Activated CD8-positive, alpha-beta memory T cell treated with anti-CD3 and anti-CD28 coated beads, Interleukin-2, amount 50 U/mL, for 4 hours (primary cell): ENCODE measurements at regions not wholly inside any gene's neighbourhood (a gene's known extent, or its start where the extent isn't known, plus 50 kb on each side); places are given as distances from the start of the nearest gene placed in this dataset.
"Not testable (repeated sequence)": the region's sequence is repeated elsewhere in the genome, so short reads cannot be mapped to it uniquely, and the experiment has no call there.

ENCODE experiments used
- DNase-seq: peaks from one replicate; pipeline ENCODE4 v3.0.0-alpha.2; 2020

GRCh38 chr4:24195991-24196736 is 306.3 kb upstream of the PPARGC1A start:
- no peak for DNase-seq

- no peak for DNase-seq
These were observed 302.3 kb upstream of the PPARGC1A start for GRCh38 chr4:24192018-24192641.

DNA sequence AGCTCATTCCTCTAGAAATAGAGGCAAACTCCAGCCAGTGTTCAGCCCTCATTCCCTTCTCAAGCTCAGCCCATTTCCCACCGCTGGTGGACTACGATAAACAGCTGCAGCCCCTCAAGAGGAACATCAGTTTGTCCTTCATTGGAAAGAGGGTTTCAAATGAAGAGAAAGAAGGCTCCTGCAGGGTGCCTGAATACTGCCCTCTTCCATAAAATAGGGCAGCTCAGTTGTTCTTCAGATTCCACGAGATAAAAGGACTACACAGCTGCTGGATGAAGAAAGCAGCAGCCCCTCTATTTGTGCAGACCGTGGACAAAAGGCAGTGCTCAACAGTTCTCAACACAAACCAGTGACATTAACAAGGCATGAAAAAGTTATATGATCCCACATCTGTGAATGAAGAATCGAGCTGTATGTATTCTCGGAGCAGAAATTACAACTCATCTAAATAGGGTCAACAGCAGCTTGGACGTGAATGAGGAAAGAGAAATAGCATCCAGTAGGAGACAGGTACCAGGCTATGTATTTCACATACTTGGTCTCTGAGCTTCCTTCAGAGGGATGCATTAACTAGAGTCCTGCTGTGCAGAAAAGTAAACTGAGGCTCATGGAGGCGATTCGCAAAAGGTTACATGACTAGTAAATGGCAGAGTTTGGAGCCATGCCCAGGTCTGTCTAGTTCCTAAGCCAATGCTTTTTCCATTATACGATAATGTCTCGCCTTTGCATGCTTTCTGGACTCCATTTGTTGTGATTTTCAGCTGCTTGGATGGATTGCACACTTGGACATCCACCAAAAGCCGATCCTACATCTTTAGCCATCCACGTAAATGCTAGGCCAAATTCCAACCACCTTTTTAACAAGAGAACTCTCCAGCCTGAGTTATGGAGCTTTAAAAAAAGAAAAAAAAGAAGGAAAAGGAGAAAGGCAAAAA is 301.2 kb upstream of the PPARGC1A start:
- DNase-seq = no peak

DNA sequence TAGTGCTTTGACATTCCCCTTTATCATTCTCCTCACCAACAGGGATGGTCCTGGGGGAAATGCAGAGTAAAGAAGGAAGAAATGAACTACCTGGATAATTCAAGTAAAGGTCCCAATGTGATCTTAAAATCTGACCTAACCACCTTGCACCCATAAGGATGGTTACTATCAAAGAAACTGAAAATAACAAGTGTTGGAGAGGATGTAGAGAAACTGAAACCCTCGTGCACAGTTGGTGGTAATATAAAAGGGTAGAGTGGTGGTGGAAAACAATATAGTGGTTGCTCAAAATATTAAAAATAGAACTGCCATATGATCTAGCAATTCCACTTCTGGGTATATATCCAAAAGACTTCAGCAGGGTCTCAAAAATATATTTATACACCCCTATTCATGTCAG is 298.6 kb upstream of the PPARGC1A start:
- no peak for DNase-seq

DNA sequence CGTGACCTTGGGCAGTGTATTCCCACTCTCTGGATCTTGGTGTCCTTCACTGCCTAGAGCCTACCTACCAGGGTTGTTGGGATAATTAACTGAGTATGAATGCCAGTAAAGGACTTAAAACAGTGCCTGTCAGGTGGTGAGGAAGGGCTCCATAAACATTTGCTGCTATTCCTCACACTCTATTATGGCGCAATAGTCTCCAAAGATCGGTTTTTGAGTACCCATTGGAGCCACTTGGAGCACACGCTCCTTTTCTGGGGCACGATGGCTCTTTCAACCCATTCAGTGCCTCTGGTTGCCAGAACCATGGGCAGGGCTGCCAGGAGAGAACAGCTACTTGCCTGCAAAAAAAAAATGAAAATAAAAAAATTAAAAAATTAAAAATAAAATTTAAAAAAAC is 296.6 kb upstream of the PPARGC1A start:
- DNase-seq = no peak

GRCh38 chr4:24181005-24181404 is 291.2 kb upstream of the PPARGC1A start:
- DNase-seq = no peak

DNA sequence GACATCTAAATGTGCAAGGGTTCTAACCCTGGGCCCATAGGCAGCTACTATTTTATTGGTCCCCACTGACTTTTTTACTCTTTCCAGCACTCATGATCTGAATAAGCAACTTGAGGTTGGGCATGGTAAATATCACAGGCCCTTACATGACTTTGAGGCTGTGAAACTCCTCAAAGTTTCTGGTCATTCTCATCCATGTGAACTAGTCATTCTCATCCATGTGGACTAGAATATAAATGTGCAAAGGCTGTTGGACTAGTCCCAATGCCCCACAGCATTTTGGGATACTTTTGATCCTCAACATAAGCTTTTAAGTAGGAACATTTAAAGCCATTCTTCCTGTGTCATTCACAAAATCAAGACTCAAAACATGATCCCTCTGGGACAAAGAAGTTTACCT is 290.7 kb upstream of the PPARGC1A start:
- DNase-seq = no peak

DNA sequence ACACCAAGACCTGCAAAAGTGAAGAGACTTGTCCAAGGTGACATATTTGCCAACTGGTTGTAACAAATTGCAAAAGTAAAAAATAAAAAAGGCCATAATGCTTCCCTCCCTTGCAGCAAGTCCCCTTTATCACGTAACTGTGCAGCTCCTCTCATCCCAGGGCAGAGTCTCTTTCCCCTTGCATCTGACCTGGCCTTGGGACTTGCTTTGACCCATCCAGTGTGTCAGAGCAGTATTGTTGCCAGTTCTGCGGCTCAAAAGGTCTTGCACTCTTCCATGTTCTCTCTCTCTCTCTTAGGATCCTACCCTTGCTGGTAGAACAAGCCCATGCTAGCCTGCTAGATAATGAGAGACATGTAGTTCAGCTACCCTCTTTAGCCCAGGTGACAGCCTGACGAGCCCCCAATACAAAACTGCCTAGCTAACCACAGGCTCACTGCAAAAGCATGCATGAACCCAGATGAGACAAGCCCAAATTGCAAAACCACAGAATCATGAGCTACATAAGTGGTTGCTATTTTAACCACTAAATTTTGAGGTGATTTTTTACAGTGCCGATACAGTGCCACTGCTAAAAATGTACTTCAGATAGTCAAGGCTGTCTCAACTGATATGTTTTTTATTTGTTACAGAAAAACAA is 289.5 kb upstream of the PPARGC1A start:
- no peak for DNase-seq

DNA sequence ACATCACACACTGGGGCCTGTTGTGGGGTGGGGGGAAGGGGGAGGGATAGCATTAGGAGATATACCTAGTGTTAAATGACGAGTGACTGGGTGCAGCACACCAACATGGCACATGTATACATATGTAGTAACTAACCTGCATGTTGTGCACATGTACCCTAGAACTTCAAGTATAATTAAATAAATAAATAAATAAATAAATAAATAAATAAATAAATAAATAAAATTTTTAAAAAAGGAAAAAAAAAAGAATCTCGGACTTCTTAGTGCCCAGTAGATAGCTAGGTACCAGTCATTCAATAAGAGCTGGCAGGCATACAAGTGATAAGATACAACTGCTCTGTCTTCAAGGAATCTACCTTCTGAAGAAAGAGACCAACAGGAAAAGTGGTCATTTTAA is 287.6 kb upstream of the PPARGC1A start:
- not testable (repeated sequence) for DNase-seq

DNA sequence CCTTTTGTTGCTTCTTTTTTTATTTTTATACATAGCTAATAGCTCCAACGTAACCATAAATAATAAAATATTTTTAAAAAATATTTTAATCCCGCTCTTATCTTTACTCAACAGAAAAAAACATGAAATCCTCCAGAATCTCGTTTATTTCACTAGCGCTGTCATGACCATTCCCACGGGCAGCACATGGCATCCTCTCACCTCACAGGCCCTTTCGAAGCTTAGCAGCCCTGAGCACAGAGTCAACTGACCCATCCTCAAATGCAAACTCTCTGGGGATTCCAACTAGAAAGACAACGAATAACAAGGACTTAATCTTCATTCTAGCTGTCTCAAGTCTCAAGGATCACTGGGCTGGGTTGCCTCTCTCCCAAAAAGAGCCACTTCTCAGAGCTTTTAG is 285.9 kb upstream of the PPARGC1A start:
- DNase-seq = no peak

- no peak for DNase-seq
These were observed 284.8 kb upstream of the PPARGC1A start for GRCh38 chr4:24174602-24175001.

GRCh38 chr4:24172406-24172805 is 282.6 kb upstream of the PPARGC1A start:
- DNase-seq = no peak

- no peak for DNase-seq
These were observed 280.1 kb upstream of the PPARGC1A start for GRCh38 chr4:24169956-24170355.

- DNase-seq = no peak
These were observed 278.8 kb upstream of the PPARGC1A start for GRCh38 chr4:24168658-24169057.

- no peak for DNase-seq
These were observed 276.7 kb upstream of the PPARGC1A start for GRCh38 chr4:24166501-24166900.

DNA sequence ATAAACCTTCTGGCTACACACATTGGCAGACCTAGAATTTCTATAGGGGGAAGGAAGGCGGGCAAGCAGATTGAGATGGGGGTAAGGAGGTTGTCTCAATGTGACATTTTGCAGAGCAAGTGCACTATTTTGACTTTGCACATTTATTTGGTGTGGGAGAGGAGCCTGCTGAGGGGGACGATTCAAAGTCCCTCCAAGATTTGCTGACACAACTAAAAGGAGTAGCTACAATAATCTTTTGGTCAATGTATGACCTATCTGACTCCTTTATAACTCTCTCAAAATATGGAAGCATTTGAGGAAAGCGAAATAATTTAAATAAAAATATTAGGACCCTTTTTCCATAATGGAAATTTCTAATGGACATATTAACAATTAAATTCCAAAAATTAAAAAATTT is 274.9 kb upstream of the PPARGC1A start:
- DNase-seq = no peak

GRCh38 chr4:24164054-24164693 is 274.3 kb upstream of the PPARGC1A start:
- DNase-seq = no peak

- DNase-seq = no peak
These were observed 273.5 kb upstream of the PPARGC1A start for GRCh38 chr4:24163314-24163713.

DNA sequence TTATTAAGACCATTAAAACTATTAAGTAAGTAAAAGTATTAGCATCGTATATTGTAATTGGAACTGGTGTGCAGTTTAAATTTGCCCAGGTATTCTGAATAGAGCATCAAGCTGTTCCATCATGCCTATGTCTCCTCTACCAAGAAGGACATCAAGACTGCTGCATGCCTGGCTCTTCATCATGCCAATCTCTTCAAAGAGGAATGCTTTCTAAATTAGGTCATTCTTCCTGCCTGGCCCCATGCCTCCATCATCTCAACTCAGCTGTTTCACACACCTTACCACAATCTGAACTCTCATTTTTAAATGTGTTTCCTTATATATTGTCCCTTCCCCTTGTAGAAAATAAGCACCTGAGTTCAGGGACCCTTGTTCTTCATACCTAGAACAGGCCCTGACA is 270.5 kb upstream of the PPARGC1A start:
- DNase-seq = no peak

DNA sequence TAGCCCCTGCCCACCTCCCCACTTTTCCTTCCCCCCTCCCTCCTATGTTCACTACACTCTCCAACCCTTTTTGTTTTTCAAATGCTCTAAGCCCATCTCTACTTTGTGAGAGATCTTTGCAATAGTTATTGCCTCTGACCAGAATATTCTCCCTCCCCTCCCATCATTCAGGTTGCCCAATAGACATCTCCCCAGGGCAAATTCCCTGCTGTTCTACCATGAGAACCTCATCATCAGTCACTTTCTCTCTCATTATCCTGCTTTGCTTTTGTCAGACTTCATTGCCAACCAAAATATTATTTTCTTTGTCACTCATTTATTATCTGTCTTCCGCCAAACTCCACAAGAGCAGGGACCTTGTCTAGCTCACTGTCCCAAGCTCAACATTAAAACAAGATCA is 268.2 kb upstream of the PPARGC1A start:
- no peak for DNase-seq

DNA sequence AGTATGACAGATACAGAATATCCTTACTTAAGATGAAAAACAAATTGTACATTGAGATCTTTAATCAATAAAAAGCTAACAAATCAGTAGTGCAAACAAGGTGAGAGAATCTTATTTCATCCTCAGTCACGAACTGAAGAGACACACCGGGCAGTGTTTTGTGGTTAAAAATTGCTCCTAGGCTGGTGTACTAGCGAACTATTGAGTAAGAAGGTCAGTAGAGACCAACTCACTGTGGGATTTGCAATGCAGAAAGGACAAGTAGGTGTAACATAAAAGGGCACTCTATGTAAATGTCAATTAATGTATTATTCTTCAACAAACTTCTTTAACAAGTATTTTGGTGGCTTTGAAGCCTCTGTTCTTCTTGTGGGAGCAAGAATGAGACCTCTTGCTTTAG is 260.2 kb upstream of the PPARGC1A start:
- DNase-seq = no peak

DNA sequence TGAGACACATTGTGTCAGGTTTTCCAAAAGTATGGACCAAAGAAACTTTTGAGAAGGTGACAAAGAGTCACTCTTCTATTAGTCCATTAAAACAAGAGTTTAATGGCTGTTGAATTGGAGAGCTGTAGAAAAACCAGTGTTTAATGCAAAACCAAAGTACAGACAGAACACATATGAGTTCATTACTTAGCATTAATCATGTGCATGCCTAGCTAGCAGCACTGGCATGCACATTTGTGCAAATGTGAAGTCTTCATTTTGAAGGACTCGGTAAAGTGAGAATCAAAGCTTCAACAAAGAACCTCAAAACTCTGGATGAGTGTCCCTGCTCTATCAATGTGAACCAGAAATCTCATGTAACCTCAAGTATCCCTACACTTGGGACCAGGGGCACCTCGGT is 256.3 kb upstream of the PPARGC1A start:
- DNase-seq = no peak

DNA sequence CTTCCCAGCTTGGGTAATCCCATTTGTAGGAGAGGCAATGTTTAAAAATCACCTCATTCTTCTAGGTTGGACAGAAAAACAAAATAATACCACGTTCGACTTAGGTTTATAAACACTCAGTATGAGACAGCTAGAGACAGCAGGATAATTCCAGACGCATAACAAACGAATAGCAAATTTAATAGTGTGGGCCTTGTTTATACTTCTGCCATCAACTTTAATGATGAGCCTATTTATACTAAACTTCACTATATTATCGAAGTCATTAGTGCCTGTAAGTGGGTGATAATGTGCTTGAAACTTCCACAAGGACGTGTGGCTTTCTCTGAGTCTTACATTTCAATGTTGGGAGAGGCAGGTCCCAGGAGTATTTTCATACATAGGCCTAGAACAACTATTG is 255.7 kb upstream of the PPARGC1A start:
- no peak for DNase-seq
